Esophagus muscularis mucosa (tissue), 3 donors: ENCODE measurements at regions not wholly inside any gene's neighbourhood (a gene's known extent, or its start where the extent isn't known, plus 50 kb on each side); places are given as distances from the start of the nearest gene placed in this dataset.

Source experiments
- EP300 ChIP-seq: sonication (generic); formaldehyde crosslinking; IDR thresholded peaks from one replicate; pipeline ENCODE4 v1.6.1; 2017; ENCODE audit warnings: antibody characterized with exemption
- TF ChIP-seq, protein P1 (sequence below), 3 experiments: fragments of 200-600 bp in 2 of 3; fragments of 450-650 bp in 1 of 3; sonication (generic) in 2 of 3; IDR thresholded peaks; one replicate each; pipeline ENCODE4 v1.5.1; 2017 to 2019; ENCODE audit warnings: antibody characterized with exemption in 3 of 3, mild to moderate bottlenecking in 2 of 3, moderate library complexity in 1 of 3

DNA sequence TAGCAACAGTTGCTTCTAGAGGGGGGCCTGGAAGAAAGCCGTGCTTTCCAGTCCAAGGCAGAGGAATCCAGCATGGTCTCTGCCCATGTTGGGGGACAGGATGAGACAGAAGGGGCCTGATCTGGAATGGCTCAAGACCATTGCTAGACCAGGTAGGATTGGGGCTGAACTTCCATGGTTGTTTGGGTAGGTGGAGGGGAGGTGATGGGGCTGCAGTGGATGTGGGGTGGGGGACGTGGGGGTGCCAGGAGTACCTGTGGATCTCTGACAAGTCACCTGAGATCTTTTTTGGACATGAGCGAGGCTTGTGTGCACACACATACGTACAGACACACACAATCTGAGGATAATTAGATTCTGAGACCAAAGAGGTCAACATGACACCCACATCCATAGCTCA lies 228.7 kb upstream of the SKOR2 start:
- TF ChIP-seq EP300: no peak
- TF ChIP-seq, protein P1, sequence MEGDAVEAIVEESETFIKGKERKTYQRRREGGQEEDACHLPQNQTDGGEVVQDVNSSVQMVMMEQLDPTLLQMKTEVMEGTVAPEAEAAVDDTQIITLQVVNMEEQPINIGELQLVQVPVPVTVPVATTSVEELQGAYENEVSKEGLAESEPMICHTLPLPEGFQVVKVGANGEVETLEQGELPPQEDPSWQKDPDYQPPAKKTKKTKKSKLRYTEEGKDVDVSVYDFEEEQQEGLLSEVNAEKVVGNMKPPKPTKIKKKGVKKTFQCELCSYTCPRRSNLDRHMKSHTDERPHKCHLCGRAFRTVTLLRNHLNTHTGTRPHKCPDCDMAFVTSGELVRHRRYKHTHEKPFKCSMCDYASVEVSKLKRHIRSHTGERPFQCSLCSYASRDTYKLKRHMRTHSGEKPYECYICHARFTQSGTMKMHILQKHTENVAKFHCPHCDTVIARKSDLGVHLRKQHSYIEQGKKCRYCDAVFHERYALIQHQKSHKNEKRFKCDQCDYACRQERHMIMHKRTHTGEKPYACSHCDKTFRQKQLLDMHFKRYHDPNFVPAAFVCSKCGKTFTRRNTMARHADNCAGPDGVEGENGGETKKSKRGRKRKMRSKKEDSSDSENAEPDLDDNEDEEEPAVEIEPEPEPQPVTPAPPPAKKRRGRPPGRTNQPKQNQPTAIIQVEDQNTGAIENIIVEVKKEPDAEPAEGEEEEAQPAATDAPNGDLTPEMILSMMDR (IDR thresholded peaks at IDR 0.05): no peak
